Aorta (tissue), 5 donors: ENCODE measurements at regions not wholly inside any gene's neighbourhood (a gene's known extent, or its start where the extent isn't known, plus 50 kb on each side); places are given as distances from the start of the nearest gene placed in this dataset.
A peak's percentile ranks its signal among the peaks of the same experiment; 100 is the strongest.

Experiments
- ATAC-seq: fragments of 200-7000 bp; cut with Tn5 transposase; one replicate; pipeline ENCODE4 v1.9.1; 2022; ENCODE audit warnings: moderate library complexity; ENCODE audit not compliant: low FRiP score
- DNase-seq, 2 donors: peaks; one replicate each; pipeline ENCODE4 v3.0.0-alpha.2; 2020
- H3K27ac ChIP-seq, 2 donors: one replicate each; pipeline ENCODE4 v1.5.1; 2013; ENCODE audit warnings: low read length in 2 of 2, mild to moderate bottlenecking in 2 of 2, moderate library complexity in 2 of 2, control low read depth in 1 of 2, inconsistent platforms in 1 of 2, low read depth in 1 of 2
- H3K27me3 ChIP-seq, 2 donors: one replicate each; pipeline ENCODE4 v1.6.1; 2013; ENCODE audit warnings: control low read depth in 1 of 2, low read length in 1 of 2, mild to moderate bottlenecking in 1 of 2, moderate library complexity in 1 of 2; ENCODE audit not compliant: insufficient read depth in 2 of 2, control insufficient read depth in 1 of 2
- H3K36me3 ChIP-seq, 2 donors: one replicate each; pipeline ENCODE4 v1.6.1; 2013; ENCODE audit warnings: control low read depth in 1 of 2, low read length in 1 of 2, mild to moderate bottlenecking in 1 of 2; ENCODE audit not compliant: insufficient read depth in 2 of 2, control insufficient read depth in 1 of 2
- H3K4me1 ChIP-seq, 2 donors: one replicate each; pipeline ENCODE4 v1.6.1; 2013; ENCODE audit warnings: low read length in 2 of 2, control low read depth in 1 of 2, mild to moderate bottlenecking in 1 of 2, moderate library complexity in 1 of 2; ENCODE audit not compliant: insufficient read depth in 2 of 2, control insufficient read depth in 1 of 2
- H3K4me3 ChIP-seq, 2 donors: one replicate each; pipeline ENCODE4 v1.5.1; 2013; ENCODE audit warnings: low read length in 2 of 2, control low read depth in 1 of 2, mild to moderate bottlenecking in 1 of 2
- H3K9me3 ChIP-seq: one replicate; pipeline ENCODE4 v1.6.1; 2013; ENCODE audit warnings: mild to moderate bottlenecking, low read length; ENCODE audit not compliant: control insufficient read depth
- WGBS, 2 donors: extraction: QIAGEN DNeasy Blood & Tissue Kit; methylation state at CpG; one replicate each; pipeline ENCODE4 v1.1.7; 2013; 5-methylcytosine and 5-hydroxymethylcytosine counted together
- intact Hi-C, 2 donors: fragments of 100-400 bp; cut with DNase I; formaldehyde crosslinking; loops; one replicate each; pipeline versions ENCODE4 v1.14.2 to v1.15.0; 2022
- donor health status: healthy with polysubstance abuse.
- donor health status: Bipolar disorder and iron deficiency.
- donor health status: DM: no; HTN: no; CAD: no.
- donor health status: DM: no; HTN: no; CAD: no.
- donor health status: DM: yes; HTN: yes; CAD: no.

DNA sequence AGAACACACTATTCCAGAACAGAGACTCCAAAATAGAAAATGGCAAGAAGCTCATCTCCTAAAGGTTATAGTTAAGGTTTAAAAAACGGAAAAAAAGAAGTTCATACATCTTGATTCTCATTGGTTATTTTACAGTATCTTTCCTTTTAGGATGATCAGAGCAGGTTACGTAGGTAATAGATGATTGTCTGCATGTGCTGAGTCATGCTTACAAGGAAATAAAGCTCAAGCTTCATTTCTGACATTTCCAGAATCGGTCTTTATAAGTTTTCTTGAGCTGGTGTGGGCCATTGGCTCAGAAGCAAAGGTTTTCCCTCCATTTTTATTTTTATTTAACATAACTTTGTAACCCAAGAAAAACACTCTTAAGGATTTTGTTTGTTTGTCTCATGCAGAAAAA lies 1030.3 kb upstream of the CDH8 start:
- 66 to 67% methylated on average over 3 of the region's 3 CpGs for whole genome bisulfite sequencing, 2 donors
- no peak overlapping the region for H3K4me3 ChIP-seq
- no peaks in the 10 kb centered on the region for H3K4me1 ChIP-seq
- H3K27ac ChIP-seq, result no peak overlapping the region
- peaks cover 2% of the 10 kb centered on the region for H3K9me3 ChIP-seq
- intact Hi-C loops, result no loop called here
- DNase-seq (no peak), ATAC-seq (no peak)
- H3K36me3 ChIP-seq, result no peaks in the 10 kb centered on the region
- no peaks in the 10 kb centered on the region for H3K27me3 ChIP-seq

DNA sequence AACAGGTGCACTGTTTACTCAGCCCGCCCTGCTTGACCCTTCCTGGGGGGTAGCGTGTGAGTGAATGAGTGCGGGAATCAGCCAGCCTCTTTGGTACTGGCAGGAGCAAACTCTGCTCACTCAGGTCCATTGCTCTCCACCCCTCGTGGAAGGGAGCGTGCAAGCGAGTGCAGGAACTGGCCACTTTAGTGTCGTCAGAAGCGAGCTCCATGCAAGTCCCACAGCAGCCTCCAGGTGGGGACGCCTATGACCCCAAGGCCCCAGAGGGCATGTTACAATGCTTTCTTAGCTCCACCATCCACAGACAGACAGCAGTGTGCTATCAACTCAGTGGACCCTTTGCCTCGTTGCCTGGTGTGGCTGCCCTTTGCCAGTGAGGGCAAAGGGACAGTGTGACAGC lies 1025.1 kb upstream of the CDH8 start:
- H3K27ac ChIP-seq, result no peak overlapping the region
- H3K36me3 ChIP-seq, result no peaks in the 10 kb centered on the region
- no peaks in the 10 kb centered on the region for H3K27me3 ChIP-seq
- DNase-seq (no peak), ATAC-seq (peak; percentile 19)
- intact Hi-C loops, result no loop called here
- H3K4me1 ChIP-seq, result no peaks in the 10 kb centered on the region
- peaks cover 2% of the 10 kb centered on the region for H3K9me3 ChIP-seq
- 91 to 93% methylated on average over 10 of the region's 10 CpGs for WGBS, 2 donors
- H3K4me3 ChIP-seq, result no peak overlapping the region

DNA sequence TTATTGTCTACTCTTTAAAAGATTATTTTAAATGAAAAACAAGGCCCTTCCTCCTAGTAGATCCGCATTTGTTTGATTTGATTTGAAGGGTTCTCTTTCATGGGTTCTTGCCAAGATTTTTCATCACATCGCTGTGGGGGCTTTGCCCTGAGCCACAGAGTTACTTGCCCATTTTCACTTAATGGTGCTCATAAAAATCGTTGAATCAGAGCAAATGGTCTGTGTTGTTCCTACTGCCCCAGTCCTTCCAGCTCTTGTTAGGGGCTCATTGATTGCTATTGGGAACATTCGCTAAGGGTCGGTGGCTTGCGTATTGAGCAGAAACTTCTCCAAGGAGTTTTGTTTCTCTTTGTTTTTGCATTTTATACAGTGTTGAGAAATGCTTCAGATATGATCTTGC lies 1023.4 kb upstream of the CDH8 start:
- no peak overlapping the region for H3K4me3 ChIP-seq

GRCh38 chr16:63057341-63057740 lies 1021.1 kb upstream of the CDH8 start:
- intact Hi-C loops, result no loop called here
- no peak for ATAC-seq
- H3K27me3 ChIP-seq, result no peaks in the 10 kb centered on the region
- no peak overlapping the region for H3K4me3 ChIP-seq
- no peak overlapping the region for H3K27ac ChIP-seq
- peaks cover 2% of the 10 kb centered on the region for H3K9me3 ChIP-seq
- 61 to 75% methylated on average over 3 of the region's 3 CpGs for WGBS, 2 donors
- no peaks in the 10 kb centered on the region for H3K36me3 ChIP-seq
- DNase-seq, result no peak
- no peaks in the 10 kb centered on the region for H3K4me1 ChIP-seq

More for the DNA sequence above, 1023.4 kb upstream of the CDH8 start:
- Histone ChIP-seq H3K27me3 (no peaks in the 10 kb centered on the region), H3K36me3 (no peaks in the 10 kb centered on the region), H3K9me3 (peaks cover 2% of the 10 kb centered on the region), H3K27ac (no peak overlapping the region), H3K4me1 (no peaks in the 10 kb centered on the region)
- no peak for DNase-seq
- intact Hi-C loops, result no loop called here
- no peak for ATAC-seq
- WGBS, 2 donors, result 85 to 87% methylated on average over 6 of the region's 6 CpGs

DNA sequence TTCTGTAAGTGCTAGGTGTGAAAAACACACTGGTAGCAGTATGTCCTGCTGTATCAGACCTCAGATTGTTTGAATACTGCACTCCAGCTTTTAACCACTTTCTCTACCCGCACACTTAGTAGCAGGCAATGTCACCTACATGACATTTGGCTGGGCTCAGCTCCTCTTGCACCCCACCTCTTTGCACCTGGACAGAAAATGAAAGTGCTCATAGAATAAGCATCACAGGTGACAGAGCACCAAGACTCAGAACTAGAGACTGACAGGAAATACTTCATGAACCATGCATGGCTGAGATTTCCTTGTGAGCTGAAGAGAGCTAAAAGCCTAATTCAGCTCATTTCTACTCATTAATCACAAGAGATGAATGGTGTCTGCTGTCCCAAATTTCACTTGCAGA lies 1014.2 kb upstream of the CDH8 start:
- no peak for DNase-seq
- no peaks in the 10 kb centered on the region for H3K27me3 ChIP-seq
- no peak overlapping the region for H3K4me3 ChIP-seq
- ATAC-seq, result no peak
- H3K9me3 ChIP-seq, result no peaks in the 10 kb centered on the region
- H3K4me1 ChIP-seq, result no peaks in the 10 kb centered on the region
- no peaks in the 10 kb centered on the region for H3K36me3 ChIP-seq
- WGBS, 2 donors, result 90 to 92% methylated on average over 1 of the region's 1 CpG
- intact Hi-C loops, result no loop called here
- H3K27ac ChIP-seq, result no peak overlapping the region

GRCh38 chr16:63038397-63039106 lies 1002.3 kb upstream of the CDH8 start:
- 68 to 71% methylated on average over 7 of the region's 7 CpGs for WGBS, 2 donors
- Histone ChIP-seq H3K36me3 (no peaks in the 10 kb centered on the region), H3K9me3 (no peaks in the 10 kb centered on the region), H3K27ac (no peak overlapping the region), H3K4me1 (no peaks in the 10 kb centered on the region), H3K27me3 (no peaks in the 10 kb centered on the region), H3K4me3 (no peak overlapping the region)
- DNase-seq, result no peak
- intact Hi-C loops, result no loop called here
- ATAC-seq, result no peak

GRCh38 chr16:63037761-63038396 lies 1001.6 kb upstream of the CDH8 start:
- ATAC-seq, result no peak
- intact Hi-C loops, result no loop called here

GRCh38 chr16:63018581-63019223 lies 982.5 kb upstream of the CDH8 start:
- Histone ChIP-seq H3K4me1 (no peaks in the 10 kb centered on the region), H3K27ac (no peak overlapping the region), H3K9me3 (no peaks in the 10 kb centered on the region), H3K36me3 (no peaks in the 10 kb centered on the region), H3K27me3 (no peaks in the 10 kb centered on the region), H3K4me3 (no peak overlapping the region)
- ATAC-seq, result no peak
- no peak for DNase-seq
- 68 to 74% methylated on average over 7 of the region's 7 CpGs for WGBS, 2 donors
- intact Hi-C loops, result no loop called here

More at GRCh38 chr16:63037761-63038396, 1001.6 kb upstream of the CDH8 start:
- H3K4me1 ChIP-seq, result no peaks in the 10 kb centered on the region
- H3K27me3 ChIP-seq, result no peaks in the 10 kb centered on the region
- 42 to 45% methylated on average over 1 of the region's 1 CpG for WGBS, 2 donors
- DNase-seq, result no peak
- H3K36me3 ChIP-seq, result no peaks in the 10 kb centered on the region
- no peaks in the 10 kb centered on the region for H3K9me3 ChIP-seq
- no peak overlapping the region for H3K4me3 ChIP-seq
- no peak overlapping the region for H3K27ac ChIP-seq

DNA sequence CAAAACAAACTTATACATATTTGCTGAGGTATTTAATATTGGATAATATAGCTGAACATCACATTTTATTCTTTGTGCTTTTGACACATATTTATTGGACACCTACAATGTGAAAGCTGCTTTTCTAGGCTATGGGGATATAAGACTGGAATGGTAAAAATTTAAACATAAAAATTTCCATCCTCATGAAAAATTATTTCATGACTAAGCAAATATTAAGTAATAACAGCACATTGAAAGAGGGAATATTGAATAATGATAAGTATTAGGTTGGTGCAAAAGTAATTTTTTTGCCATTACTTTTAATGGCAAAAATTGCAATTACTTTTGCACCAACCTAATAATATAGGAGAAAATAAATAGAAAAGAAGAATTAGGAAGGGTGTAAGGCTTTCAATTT lies 972.5 kb upstream of the CDH8 start:
- Histone ChIP-seq H3K9me3 (no peaks in the 10 kb centered on the region), H3K27ac (no peak overlapping the region), H3K4me3 (no peak overlapping the region), H3K27me3 (no peaks in the 10 kb centered on the region), H3K4me1 (no peaks in the 10 kb centered on the region), H3K36me3 (no peaks in the 10 kb centered on the region)
- DNase-seq (no peak), ATAC-seq (no peak)
- intact Hi-C loops, result no loop called here
